Islet precursor cell (in vitro differentiated cells): ENCODE measurements at regions not wholly inside any gene's neighbourhood (a gene's known extent, or its start where the extent isn't known, plus 50 kb on each side); places are given as distances from the start of the nearest gene placed in this dataset.

Source experiments
- DNase-seq: peaks from one replicate; pipeline ENCODE4 v3.0.0-alpha.2; 2018

GRCh38 chr5:67283275-67283987, 86.8 kb upstream of the CD180 start:
- DNase-seq, result no peak

- no peak for DNase-seq
These were observed 85.3 kb upstream of the CD180 start for GRCh38 chr5:67281874-67282273.

- DNase-seq, result no peak
These were observed 77.2 kb upstream of the CD180 start for GRCh38 chr5:67273689-67274356.

- no peak for DNase-seq
These were observed 76.0 kb upstream of the CD180 start for GRCh38 chr5:67272453-67273130.

GRCh38 chr5:67268231-67269021, 71.8 kb upstream of the CD180 start:
- peak; percentile 63 for DNase-seq

GRCh38 chr5:67267512-67268216, 71.1 kb upstream of the CD180 start:
- no peak for DNase-seq

GRCh38 chr5:67266654-67267350, 70.2 kb upstream of the CD180 start:
- no peak for DNase-seq

GRCh38 chr5:67265951-67266350, 69.4 kb upstream of the CD180 start:
- DNase-seq, result no peak

- no peak for DNase-seq
These were observed 67.2 kb upstream of the CD180 start for GRCh38 chr5:67263656-67264408.

GRCh38 chr5:67262956-67263355, 66.4 kb upstream of the CD180 start:
- no peak for DNase-seq

- DNase-seq, result no peak
These were observed 65.6 kb upstream of the CD180 start for GRCh38 chr5:67262206-67262605.

- DNase-seq, result no peak
These were observed 63.1 kb upstream of the CD180 start for GRCh38 chr5:67259548-67260215.

GRCh38 chr5:67257500-67257899, 60.9 kb upstream of the CD180 start:
- DNase-seq, result no peak

GRCh38 chr5:67257077-67257476, 60.5 kb upstream of the CD180 start:
- DNase-seq, result no peak

GRCh38 chr5:67255881-67256280, 59.3 kb upstream of the CD180 start:
- no peak for DNase-seq

- DNase-seq, result no peak
These were observed 57.3 kb upstream of the CD180 start for GRCh38 chr5:67253911-67254310.

GRCh38 chr5:67249590-67249895, 52.9 kb upstream of the CD180 start:
- DNase-seq, result no peak

GRCh38 chr5:67248703-67249589, 52.3 kb upstream of the CD180 start:
- DNase-seq, result peak; percentile 61

- DNase-seq, result no peak
These were observed 50.1 kb upstream of the CD180 start for GRCh38 chr5:67246546-67247268.
